HUDEP-2 (cell line): ENCODE measurements at regions not wholly inside any gene's neighbourhood (a gene's known extent, or its start where the extent isn't known, plus 50 kb on each side); places are given as distances from the start of the nearest gene placed in this dataset.

Source experiments
- DNase-seq, 76 experiments: peaks; one replicate each; lab custom pipeline; 2025; ENCODE audit not compliant: unreplicated experiment in 76 of 76; lab: John Stamatoyannopoulos, UW

GRCh38 chr18:2417861-2418610, 153.3 kb downstream of the METTL4 start:
- no peak for DNase-seq

- DNase-seq: no peak
These were observed 150.9 kb downstream of the METTL4 start for GRCh38 chr18:2420367-2420766.

- DNase-seq: no peak
These were observed 147.5 kb downstream of the METTL4 start for GRCh38 chr18:2423761-2424160.

- DNase-seq: no peak
These were observed 146.9 kb downstream of the METTL4 start for GRCh38 chr18:2424420-2424819.

GRCh38 chr18:2425426-2426317, 145.6 kb downstream of the METTL4 start:
- no peak for DNase-seq

GRCh38 chr18:2430191-2430590, 141.1 kb downstream of the METTL4 start:
- no peak for DNase-seq

- DNase-seq: no peak
These were observed 139.5 kb downstream of the METTL4 start for GRCh38 chr18:2431806-2432205.

- DNase-seq: no peak
These were observed 137.9 kb downstream of the METTL4 start for GRCh38 chr18:2433366-2433765.

GRCh38 chr18:2441544-2441943, 129.8 kb downstream of the METTL4 start:
- DNase-seq: no peak

GRCh38 chr18:2442006-2442405, 129.3 kb downstream of the METTL4 start:
- no peak for DNase-seq

- DNase-seq: no peak
These were observed 128.5 kb downstream of the METTL4 start for GRCh38 chr18:2442726-2443275.

- no peak for DNase-seq
These were observed 127.0 kb downstream of the METTL4 start for GRCh38 chr18:2444201-2444875.

GRCh38 chr18:2448565-2449151, 122.6 kb downstream of the METTL4 start:
- no peak for DNase-seq

- DNase-seq: no peak
These were observed 119.7 kb downstream of the METTL4 start for GRCh38 chr18:2451556-2451955.

- no peak for DNase-seq
These were observed 111.4 kb downstream of the METTL4 start for GRCh38 chr18:2459886-2460285.

- no peak for DNase-seq
These were observed 104.3 kb downstream of the METTL4 start for GRCh38 chr18:2466978-2467377.

- DNase-seq: no peak
These were observed 103.3 kb downstream of the METTL4 start for GRCh38 chr18:2468051-2468450.

- DNase-seq: peak in 3 of 76 experiments; percentile 8 to 21 (median 9)
These were observed 99.8 kb downstream of the METTL4 start for GRCh38 chr18:2471523-2471922.

GRCh38 chr18:2478662-2479061, 92.6 kb downstream of the METTL4 start:
- DNase-seq: no peak

- no peak for DNase-seq
These were observed 90.8 kb downstream of the METTL4 start for GRCh38 chr18:2480536-2480935.
